NCI-H2107 treated with DMSO at 0.1 percent for 48 hours (cell line): ENCODE measurements at regions not wholly inside any gene's neighbourhood (a gene's known extent, or its start where the extent isn't known, plus 50 kb on each side); places are given as distances from the start of the nearest gene placed in this dataset.

ENCODE experiments used
- DNase-seq: peaks from one replicate; lab custom pipeline; 2025; ENCODE audit not compliant: unreplicated experiment; lab: John Stamatoyannopoulos, UW

GRCh38 chr5:27315363-27316270, 277.2 kb upstream of the CDH9 start:
- DNase-seq, result peak; percentile 27

GRCh38 chr5:27313549-27313948, 275.2 kb upstream of the CDH9 start:
- DNase-seq, result no peak

- no peak for DNase-seq
Measured at GRCh38 chr5:27312291-27312893, 274.0 kb upstream of the CDH9 start.

GRCh38 chr5:27311544-27311943, 273.2 kb upstream of the CDH9 start:
- DNase-seq, result no peak

GRCh38 chr5:27308153-27308552, 269.8 kb upstream of the CDH9 start:
- DNase-seq, result no peak

GRCh38 chr5:27290172-27290571, 251.8 kb upstream of the CDH9 start:
- no peak for DNase-seq

- DNase-seq, result no peak
Measured at GRCh38 chr5:27276119-27276518, 237.7 kb upstream of the CDH9 start.

- DNase-seq, result no peak
Measured at GRCh38 chr5:27275345-27275744, 237.0 kb upstream of the CDH9 start.

GRCh38 chr5:27269766-27270165, 231.4 kb upstream of the CDH9 start:
- no peak for DNase-seq

- no peak for DNase-seq
Measured at GRCh38 chr5:27267209-27267824, 228.9 kb upstream of the CDH9 start.

GRCh38 chr5:27266184-27266583, 227.8 kb upstream of the CDH9 start:
- no peak for DNase-seq

GRCh38 chr5:27257696-27258095, 219.3 kb upstream of the CDH9 start:
- no peak for DNase-seq

GRCh38 chr5:27252911-27253310, 214.5 kb upstream of the CDH9 start:
- DNase-seq, result no peak

GRCh38 chr5:27242258-27242626, 203.9 kb upstream of the CDH9 start:
- DNase-seq, result no peak

- no peak for DNase-seq
Measured at GRCh38 chr5:27241564-27242257, 203.3 kb upstream of the CDH9 start.

- DNase-seq, result no peak
Measured at GRCh38 chr5:27240791-27241190, 202.4 kb upstream of the CDH9 start.

- no peak for DNase-seq
Measured at GRCh38 chr5:27234916-27235315, 196.5 kb upstream of the CDH9 start.

GRCh38 chr5:27221410-27221809, 183.0 kb upstream of the CDH9 start:
- no peak for DNase-seq

- DNase-seq, result no peak
Measured at GRCh38 chr5:27220752-27221151, 182.4 kb upstream of the CDH9 start.

- no peak for DNase-seq
Measured at GRCh38 chr5:27217977-27218376, 179.6 kb upstream of the CDH9 start.

- DNase-seq, result no peak
Measured at GRCh38 chr5:27217155-27217956, 179.0 kb upstream of the CDH9 start.
